ENCODE measurements at regions not wholly inside any gene's neighbourhood (a gene's known extent, or its start where the extent isn't known, plus 50 kb on each side); places are given as distances from the start of the nearest gene placed in this dataset.
"Not testable (repeated sequence)": the region's sequence is repeated elsewhere in the genome, so short reads cannot be mapped to it uniquely, and the experiment has no call there.

- no peak for DNase-seq (ENCODE audit: low read depth)
- TF ChIP-seq CTCF (conservative IDR thresholded peaks at IDR 0.05; ENCODE audit: low read depth, low read length) = no peak
- H3K4me3 ChIP-seq (ENCODE audit: low read depth, low read length) = no peak overlapping the region
These were observed 126.7 kb upstream of the SLCO6A1 start for GRCh38 chr5:102625468-102625867.

GRCh38 chr5:102625928-102626327, 127.1 kb upstream of the SLCO6A1 start:
- no peak overlapping the region for H3K4me3 ChIP-seq (ENCODE audit: low read depth, low read length)
- no peak for DNase-seq (ENCODE audit: low read depth)
- TF ChIP-seq CTCF (conservative IDR thresholded peaks at IDR 0.05; ENCODE audit: low read depth, low read length) = no peak

DNA sequence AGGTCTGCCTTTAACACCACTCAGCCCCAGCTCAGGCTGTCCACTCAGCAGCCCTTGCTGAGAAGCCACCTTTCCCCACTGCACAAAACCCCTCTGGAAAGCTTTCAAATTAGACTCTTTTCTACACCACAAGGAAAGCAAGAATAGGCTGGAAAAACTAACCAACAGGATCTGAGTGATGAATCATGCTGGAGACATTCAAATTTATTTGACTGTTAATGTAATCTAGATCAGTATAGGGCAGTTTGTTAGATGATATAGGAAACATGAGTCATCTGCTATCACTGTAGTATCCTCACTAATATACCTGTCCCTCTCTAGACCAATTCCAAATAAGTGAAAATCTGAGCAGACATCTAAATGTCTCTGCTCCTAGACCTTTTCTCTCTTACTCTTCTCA, 127.8 kb upstream of the PAM start:
- no peak for TF ChIP-seq CTCF (conservative IDR thresholded peaks at IDR 0.05; ENCODE audit: low read depth, low read length)
- no peak overlapping the region for H3K4me3 ChIP-seq (ENCODE audit: low read depth, low read length)
- peak; percentile 37 for DNase-seq (ENCODE audit: low read depth)

- TF ChIP-seq CTCF (conservative IDR thresholded peaks at IDR 0.05; ENCODE audit: low read depth, low read length) = no peak
- peak; percentile 22 for DNase-seq (ENCODE audit: low read depth)
- no peak overlapping the region for H3K4me3 ChIP-seq (ENCODE audit: low read depth, low read length)
These were observed 126.5 kb upstream of the PAM start for GRCh38 chr5:102628441-102629175.

DNA sequence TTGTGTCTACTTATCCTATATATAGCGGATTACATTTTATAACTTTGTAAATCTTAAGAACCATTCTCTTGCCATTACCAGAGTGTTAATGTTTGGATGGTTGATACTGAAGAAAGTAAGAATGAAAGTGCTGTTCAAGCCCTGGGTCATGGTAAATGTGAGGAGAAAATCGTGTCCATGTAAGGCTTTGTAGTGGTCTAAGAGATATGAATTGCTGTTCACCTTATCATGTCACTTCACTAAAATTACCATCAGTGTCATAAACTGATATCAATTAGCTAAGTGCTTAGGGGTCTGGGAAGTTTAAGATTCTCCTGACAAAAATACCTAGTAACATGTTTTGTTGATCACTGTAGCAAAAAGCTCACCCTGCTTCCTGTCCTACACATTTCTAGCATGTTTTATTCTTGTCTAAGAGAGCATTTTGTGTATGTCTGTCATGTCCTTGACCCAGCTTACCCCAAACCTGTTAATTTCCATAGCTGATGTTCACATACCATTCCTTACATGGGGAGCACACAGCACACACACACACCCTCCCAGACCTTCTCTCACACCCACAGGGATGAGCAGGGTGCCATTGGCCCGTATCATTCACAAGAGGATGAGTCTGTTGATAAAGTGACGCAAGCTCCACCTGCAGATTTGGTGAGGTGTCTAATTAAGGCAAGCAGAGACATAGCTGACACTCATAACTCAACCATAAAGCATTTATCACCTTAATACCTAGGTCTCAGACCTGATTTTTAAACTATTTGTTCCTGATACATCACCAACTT, 125.1 kb upstream of the PAM start:
- H3K4me3 ChIP-seq (ENCODE audit: low read depth, low read length) = no peak overlapping the region
- no peak for DNase-seq (ENCODE audit: low read depth)
- no peak for TF ChIP-seq CTCF (conservative IDR thresholded peaks at IDR 0.05; ENCODE audit: low read depth, low read length)

DNA sequence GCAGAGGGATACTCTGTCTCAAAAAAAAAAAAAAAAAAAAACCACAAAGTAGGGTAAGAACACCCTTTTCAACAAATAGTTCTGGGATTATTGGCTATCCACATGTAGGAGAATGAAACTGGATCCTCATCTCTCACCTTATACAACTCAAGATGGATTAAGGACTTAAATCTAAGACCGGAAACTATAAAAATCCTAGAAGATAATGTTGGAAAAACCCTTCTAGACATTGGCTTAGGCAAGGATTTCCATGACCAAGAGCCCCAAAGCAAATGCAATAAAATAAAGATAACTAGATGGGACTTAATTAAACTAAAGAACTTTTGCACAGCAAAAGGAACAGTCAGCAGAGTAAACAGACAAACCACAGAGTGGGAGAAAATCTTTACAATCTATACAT, 119.7 kb upstream of the PAM start:
- not testable (repeated sequence) for H3K4me3 ChIP-seq (ENCODE audit: low read depth, low read length); DNase-seq (ENCODE audit: low read depth)

DNA sequence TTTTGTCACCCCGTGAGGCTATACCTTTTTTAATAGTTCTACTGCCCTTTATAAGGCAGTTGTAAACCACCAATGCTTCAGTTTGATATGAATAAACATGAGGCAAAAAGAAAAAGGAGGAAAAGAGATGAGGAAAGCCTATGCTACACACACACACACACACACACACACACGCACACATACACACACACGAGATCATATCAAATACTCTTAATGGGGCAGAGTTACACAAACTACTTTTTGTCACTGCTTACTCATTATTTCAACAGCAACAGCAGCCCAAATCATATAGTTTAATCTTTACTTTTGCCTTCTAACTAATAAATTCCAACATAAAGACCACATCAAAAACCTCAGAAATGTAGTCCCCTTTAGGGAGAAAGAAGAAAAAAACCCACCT, 116.8 kb upstream of the PAM start:
- no peak for TF ChIP-seq CTCF (conservative IDR thresholded peaks at IDR 0.05; ENCODE audit: low read depth, low read length)
- no peak overlapping the region for H3K4me3 ChIP-seq (ENCODE audit: low read depth, low read length)
- no peak for DNase-seq (ENCODE audit: low read depth)

Data from choroid plexus epithelial cell (primary cell).